ENCODE measurements at regions not wholly inside any gene's neighbourhood (a gene's known extent, or its start where the extent isn't known, plus 50 kb on each side); places are given as distances from the start of the nearest gene placed in this dataset.

DNA sequence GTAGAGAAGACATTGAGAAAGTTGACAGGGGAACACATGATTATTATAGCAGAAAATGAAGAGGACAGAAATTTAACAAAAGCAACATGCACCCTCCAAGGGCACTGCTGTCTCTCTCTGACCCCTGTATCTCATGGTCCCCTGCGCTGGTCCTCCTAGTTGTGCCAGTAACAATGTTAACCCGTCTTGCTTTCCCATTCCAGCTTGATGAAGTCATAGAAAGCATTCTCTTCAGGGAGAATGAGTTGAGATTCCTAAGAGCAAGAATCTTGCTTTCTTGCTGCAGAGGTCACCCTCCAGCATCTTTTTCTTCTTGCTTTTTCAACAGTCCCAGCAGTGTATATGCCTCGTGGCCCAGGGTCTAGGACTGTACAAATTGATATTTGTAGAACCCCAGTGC is 279.6 kb upstream of the ADAMTSL1 start:
- no peak for DNase-seq (ENCODE audit: low spot score)
- H3K4me3 ChIP-seq = no peak overlapping the region
- TF ChIP-seq, protein P1, sequence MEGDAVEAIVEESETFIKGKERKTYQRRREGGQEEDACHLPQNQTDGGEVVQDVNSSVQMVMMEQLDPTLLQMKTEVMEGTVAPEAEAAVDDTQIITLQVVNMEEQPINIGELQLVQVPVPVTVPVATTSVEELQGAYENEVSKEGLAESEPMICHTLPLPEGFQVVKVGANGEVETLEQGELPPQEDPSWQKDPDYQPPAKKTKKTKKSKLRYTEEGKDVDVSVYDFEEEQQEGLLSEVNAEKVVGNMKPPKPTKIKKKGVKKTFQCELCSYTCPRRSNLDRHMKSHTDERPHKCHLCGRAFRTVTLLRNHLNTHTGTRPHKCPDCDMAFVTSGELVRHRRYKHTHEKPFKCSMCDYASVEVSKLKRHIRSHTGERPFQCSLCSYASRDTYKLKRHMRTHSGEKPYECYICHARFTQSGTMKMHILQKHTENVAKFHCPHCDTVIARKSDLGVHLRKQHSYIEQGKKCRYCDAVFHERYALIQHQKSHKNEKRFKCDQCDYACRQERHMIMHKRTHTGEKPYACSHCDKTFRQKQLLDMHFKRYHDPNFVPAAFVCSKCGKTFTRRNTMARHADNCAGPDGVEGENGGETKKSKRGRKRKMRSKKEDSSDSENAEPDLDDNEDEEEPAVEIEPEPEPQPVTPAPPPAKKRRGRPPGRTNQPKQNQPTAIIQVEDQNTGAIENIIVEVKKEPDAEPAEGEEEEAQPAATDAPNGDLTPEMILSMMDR (IDR thresholded peaks at IDR 0.05) = no peak
- TF ChIP-seq POLR2AphosphoS5 (IDR thresholded peaks at IDR 0.05) (no peak), POLR2A (IDR thresholded peaks at IDR 0.05) (no peak)
- intact Hi-C loops (cut with DNase I) = no loop called here
- H3K4me1 ChIP-seq (replicated peaks) = no peaks in the 10 kb centered on the region
- H3K27ac ChIP-seq = no peak overlapping the region
- H3K27me3 ChIP-seq (replicated peaks; ENCODE audit: insufficient read depth) = no peaks in the 10 kb centered on the region
- H3K36me3 ChIP-seq = no peaks in the 10 kb centered on the region
- WGBS = 84% methylated on average over 3 of the region's 3 CpGs
- no peaks in the 10 kb centered on the region for H3K9me3 ChIP-seq

- no peaks in the 10 kb centered on the region for H3K4me1 ChIP-seq (replicated peaks)
- no peak for DNase-seq (ENCODE audit: low spot score)
- H3K4me3 ChIP-seq = no peak overlapping the region
- no peaks in the 10 kb centered on the region for H3K27me3 ChIP-seq (replicated peaks; ENCODE audit: insufficient read depth)
- H3K27ac ChIP-seq = no peak overlapping the region
- H3K9me3 ChIP-seq = no peaks in the 10 kb centered on the region
- H3K36me3 ChIP-seq = no peaks in the 10 kb centered on the region
- intact Hi-C loops (cut with DNase I) = no loop called here
- TF ChIP-seq POLR2A (IDR thresholded peaks at IDR 0.05) = no peak
- TF ChIP-seq, protein P1 (IDR thresholded peaks at IDR 0.05) = no peak
- TF ChIP-seq POLR2AphosphoS5 (IDR thresholded peaks at IDR 0.05) = no peak
- 81% methylated on average over 3 of the region's 3 CpGs for WGBS
These were observed 278.7 kb upstream of the ADAMTSL1 start for GRCh38 chr9:18195223-18195622.

DNA sequence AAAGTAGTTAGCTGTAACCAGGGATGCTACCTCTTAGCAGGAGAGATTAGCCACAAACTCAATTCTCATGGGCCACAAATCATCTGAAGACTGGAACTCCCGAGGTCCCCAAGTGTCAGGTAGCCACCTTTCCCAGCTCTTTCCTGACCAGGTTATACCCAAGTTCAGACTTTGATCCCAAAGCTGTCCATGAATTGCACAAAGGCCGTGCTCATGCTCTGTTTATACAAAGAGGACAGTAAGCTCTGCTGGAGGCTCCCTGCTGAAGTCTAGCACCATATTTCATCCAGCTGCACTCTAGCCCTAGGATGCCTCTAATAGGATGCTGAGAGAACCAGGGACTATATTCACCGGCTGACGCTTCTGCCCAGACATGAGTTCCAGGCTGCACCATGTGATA is 271.0 kb upstream of the ADAMTSL1 start:
- H3K4me1 ChIP-seq (replicated peaks) = no peaks in the 10 kb centered on the region
- no peaks in the 10 kb centered on the region for H3K36me3 ChIP-seq
- H3K27ac ChIP-seq = no peak overlapping the region
- no peaks in the 10 kb centered on the region for H3K27me3 ChIP-seq (replicated peaks; ENCODE audit: insufficient read depth)
- H3K9me3 ChIP-seq = no peaks in the 10 kb centered on the region
- TF ChIP-seq POLR2AphosphoS5 (IDR thresholded peaks at IDR 0.05) (no peak), POLR2A (IDR thresholded peaks at IDR 0.05) (no peak)
- TF ChIP-seq, protein P1 (IDR thresholded peaks at IDR 0.05) = no peak
- DNase-seq (ENCODE audit: low spot score) = no peak
- intact Hi-C loops (cut with DNase I) = no loop called here
- H3K4me3 ChIP-seq = no peak overlapping the region
- 94% methylated on average over 4 of the region's 4 CpGs for WGBS

DNA sequence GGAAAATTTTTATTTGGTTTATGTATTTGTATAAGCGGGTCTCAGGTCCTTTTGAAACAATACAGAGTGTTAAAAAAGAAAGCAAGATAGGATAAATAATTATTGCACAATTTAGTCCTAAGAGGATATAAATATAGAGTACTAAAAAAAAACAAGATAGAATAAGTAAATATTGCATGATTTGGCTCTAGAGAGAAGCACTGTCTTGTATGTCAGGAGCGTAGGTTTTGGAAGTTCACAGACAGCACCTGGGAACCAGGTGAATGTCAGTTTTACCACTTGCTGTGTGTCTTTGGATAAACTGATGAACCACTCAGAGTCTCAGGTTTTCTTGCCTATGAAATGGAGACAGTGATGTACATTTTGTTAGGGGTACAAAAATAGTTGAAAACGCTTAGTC is 266.2 kb upstream of the ADAMTSL1 start:
- no peak for DNase-seq (ENCODE audit: low spot score)
- TF ChIP-seq POLR2A (IDR thresholded peaks at IDR 0.05) = no peak
- intact Hi-C loops (cut with DNase I) = no loop called here
- H3K9me3 ChIP-seq = no peaks in the 10 kb centered on the region
- WGBS = 72% methylated on average over 3 of the region's 3 CpGs
- H3K36me3 ChIP-seq = no peaks in the 10 kb centered on the region
- H3K27me3 ChIP-seq (replicated peaks; ENCODE audit: insufficient read depth) = no peaks in the 10 kb centered on the region
- H3K4me3 ChIP-seq = no peak overlapping the region
- no peak overlapping the region for H3K27ac ChIP-seq
- no peaks in the 10 kb centered on the region for H3K4me1 ChIP-seq (replicated peaks)

DNA sequence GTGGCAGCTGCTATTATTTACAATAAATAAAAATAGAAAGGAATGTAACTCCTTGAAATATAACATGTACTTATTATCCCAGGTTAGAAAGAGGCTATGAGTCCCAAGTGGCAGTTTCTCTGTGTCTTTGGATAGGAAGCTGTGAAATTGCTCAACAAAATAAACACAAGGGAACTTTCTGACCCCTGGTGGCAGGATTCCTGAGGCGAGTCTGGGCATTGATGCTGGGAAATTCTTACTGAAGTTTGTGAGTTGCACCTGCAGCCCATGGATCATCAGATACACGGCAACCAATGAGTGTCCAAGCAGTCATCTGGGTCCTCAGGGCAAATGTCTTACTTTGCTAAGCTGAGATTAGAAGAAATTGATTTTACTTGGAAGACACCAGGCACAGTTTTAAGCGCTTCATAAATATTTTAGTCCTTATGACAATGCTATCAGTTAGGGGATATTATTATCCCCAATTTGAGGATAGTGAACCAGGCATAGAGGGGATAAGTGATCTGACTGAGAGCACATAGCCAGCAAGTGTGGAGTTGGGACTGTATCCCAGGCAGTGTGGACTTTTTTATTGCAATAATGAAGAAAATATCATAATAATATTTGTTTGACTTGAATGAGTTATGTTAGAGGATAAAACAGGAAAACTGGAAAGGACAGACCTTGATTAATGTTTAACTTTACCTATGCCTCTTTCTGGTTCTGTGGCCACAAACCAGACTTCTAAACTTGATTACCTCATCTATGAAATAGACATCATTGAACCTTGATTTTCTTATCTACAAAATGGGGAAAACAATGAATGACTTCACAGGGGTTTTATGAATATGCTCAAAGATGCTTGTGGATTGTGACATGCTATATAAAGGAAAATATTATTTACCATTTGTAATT is 265.5 kb upstream of the ADAMTSL1 start:
- no peaks in the 10 kb centered on the region for H3K27me3 ChIP-seq (replicated peaks; ENCODE audit: insufficient read depth)
- H3K9me3 ChIP-seq = no peaks in the 10 kb centered on the region
- no peak overlapping the region for H3K27ac ChIP-seq
- no peaks in the 10 kb centered on the region for H3K36me3 ChIP-seq
- WGBS = 29% methylated on average over 3 of the region's 3 CpGs
- peak; percentile 69 for DNase-seq (ENCODE audit: low spot score)
- no peak overlapping the region for H3K4me3 ChIP-seq
- TF ChIP-seq POLR2A (IDR thresholded peaks at IDR 0.05) = no peak
- TF ChIP-seq POLR2AphosphoS5 (IDR thresholded peaks at IDR 0.05) = peak; percentile 41
- TF ChIP-seq, protein P1 (IDR thresholded peaks at IDR 0.05) = peak in 3 of 4 experiments; percentile 57 to 69 (median 59)
- no peaks in the 10 kb centered on the region for H3K4me1 ChIP-seq (replicated peaks)
- intact Hi-C loops (cut with DNase I) = no loop called here

All from prostate gland (tissue), 2 donors.